Stimulated activated naive CD4-positive, alpha-beta T cell (primary cell): ENCODE measurements at regions not wholly inside any gene's neighbourhood (a gene's known extent, or its start where the extent isn't known, plus 50 kb on each side); places are given as distances from the start of the nearest gene placed in this dataset.

ENCODE experiments used
- DNase-seq, 6 experiments: peaks; one replicate each; lab custom pipeline; 2025; lab: John Stamatoyannopoulos, UW

DNA sequence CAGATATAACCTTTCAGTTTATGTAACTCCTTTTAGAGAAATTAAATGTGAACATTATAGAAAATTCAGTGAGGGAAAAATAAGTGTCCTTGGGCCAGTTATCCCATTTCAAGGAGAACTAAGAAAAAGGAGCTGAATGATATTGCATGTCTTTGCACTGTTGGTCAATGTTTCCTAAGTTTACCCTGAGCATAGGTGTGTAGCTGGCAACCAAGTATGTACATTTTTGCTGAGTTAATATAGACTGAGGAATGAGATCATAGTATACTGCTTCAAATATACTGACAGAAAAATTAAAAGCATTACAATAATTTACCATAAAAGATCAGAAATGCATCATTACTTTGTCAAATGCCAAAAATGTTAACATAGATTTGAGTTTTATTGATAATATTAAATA lies 2128.7 kb upstream of the C9orf72 start:
- no peak for DNase-seq

DNA sequence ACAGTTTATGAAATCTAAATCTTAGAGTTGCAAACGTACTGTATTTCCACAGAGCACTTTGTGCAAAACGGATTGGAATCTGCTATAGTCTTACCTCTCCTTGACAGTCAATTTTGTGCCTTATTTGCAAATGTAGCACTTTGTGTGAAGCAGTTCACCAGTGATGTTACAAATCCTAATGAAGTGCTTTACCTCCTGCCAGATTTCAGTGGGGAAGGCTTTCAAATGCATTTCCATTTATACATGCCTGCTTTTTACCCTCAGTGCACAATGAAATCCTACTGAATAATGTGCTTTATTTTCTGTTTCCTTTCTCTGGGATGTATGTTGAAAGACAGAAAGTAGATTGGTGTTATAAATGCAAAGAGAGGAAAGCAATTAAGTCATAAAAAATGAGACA lies 2141.6 kb upstream of the C9orf72 start:
- no peak for DNase-seq

DNA sequence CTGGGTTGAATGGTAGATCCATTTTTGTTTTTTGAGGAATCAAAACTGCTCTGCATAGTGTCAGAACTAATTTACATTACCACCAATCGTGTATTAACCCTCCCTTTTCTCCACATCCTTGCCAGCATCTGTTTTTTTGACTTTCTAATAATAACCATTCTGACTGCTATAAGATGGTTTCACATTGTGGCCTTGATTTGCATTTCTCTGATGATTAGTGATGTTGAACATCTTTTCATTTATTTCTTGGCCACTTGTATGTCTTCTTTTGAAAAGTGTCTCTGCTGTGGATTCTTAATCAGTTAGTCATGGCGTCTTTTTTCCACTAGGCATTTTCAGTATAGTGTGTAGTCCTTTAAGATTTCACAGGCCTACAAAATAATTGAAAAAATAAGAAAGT lies 2144.3 kb upstream of the C9orf72 start:
- no peak for DNase-seq

DNA sequence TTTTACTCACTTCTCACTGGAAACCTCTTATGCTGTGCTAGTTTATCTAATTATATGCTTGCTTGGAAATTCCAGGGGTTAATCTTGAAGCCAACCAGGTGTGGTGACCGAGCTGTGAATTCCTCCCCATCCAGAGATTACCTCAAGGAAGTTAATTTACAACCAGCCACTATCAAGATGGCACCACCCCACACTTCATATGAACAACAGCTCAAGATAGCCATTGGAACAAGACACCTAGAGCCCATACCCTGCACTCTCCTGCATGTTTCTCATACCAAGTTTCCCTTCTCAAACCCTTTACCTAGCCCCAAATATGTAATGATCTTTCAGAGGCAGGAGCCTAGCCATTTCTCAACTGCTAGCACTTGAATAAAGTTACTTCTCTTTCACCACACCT lies 2156.9 kb upstream of the C9orf72 start:
- DNase-seq = no peak

- DNase-seq = no peak
Observed at GRCh38 chr9:29740518-29740917, 2167.2 kb upstream of the C9orf72 start.

DNA sequence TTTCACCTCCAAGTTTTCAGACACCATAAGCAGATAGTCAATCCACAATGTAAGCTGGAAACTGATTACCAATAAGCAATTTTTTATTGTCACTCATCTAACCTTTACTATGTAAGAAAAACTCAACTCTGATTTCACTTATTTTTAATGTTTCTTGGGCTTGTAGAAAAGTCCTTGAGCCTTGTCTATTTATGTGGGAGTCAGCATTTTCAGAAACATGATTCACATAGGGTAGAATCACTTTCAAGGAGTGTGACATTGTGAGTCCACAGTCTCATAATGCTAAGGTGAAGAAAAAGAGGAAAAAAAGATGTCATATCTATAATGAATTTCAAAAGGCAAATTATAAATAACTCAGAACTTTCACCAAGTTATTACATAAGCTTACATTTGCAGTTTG lies 2167.9 kb upstream of the C9orf72 start:
- no peak for DNase-seq

- no peak for DNase-seq
Observed at GRCh38 chr9:29750062-29750461, 2176.8 kb upstream of the C9orf72 start.

DNA sequence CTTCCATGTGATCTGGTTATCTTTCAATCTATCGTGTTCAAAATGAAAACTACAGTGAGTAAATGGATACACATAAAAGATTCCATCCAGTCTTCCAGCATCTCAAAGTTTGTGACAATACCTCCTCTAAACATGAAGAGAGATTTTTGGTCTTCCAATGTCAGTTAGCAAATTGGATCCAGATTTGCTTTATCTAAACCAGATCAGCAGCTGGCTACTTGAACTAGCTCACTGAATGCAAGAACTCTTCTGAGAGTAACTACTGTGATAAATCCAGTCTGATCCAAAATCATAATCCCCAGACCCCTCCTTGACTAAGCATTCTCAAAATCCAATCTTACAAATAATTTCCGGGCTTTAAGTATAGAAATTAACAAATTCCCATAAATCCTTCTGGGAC lies 2177.9 kb upstream of the C9orf72 start:
- DNase-seq = no peak

DNA sequence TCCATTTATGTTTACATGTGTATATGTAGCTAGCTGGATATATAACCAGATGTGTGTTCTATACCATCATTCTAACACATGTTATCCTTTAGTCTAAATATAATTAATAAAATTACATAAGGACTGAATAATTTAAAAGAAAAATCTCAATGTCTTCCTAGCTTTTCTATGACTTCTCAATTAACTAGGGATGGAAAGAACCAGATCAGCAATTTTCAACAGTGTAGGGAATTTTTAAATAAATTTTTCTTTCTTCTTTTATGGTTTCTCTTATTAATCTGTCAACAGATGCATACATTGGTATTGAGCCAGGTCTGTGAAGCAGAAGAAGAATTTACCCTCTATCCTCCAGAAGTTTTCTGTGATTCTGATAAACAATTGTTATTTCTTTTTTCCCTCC lies 2180.4 kb upstream of the C9orf72 start:
- DNase-seq = no peak

DNA sequence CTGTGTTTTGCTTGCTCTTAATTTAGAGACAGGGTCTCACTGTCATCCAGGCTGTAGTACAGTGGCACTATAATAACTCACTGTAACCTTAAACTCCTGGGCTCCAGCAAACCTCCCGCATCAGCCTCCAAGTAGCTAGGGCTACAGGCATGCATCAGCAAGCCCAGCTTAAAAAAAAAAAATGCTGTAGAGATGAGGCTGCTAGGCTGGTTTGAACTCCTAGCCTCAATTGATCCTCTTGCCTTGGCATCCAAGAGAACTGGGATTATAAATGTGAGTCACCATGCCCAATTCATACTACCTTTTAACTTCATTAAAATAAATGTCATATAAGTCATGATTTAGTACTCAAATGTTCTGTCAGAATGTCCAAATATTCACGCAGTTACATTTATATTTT lies 2195.7 kb upstream of the C9orf72 start:
- no peak for DNase-seq

GRCh38 chr9:29773676-29774075 lies 2200.4 kb upstream of the C9orf72 start:
- DNase-seq = no peak

DNA sequence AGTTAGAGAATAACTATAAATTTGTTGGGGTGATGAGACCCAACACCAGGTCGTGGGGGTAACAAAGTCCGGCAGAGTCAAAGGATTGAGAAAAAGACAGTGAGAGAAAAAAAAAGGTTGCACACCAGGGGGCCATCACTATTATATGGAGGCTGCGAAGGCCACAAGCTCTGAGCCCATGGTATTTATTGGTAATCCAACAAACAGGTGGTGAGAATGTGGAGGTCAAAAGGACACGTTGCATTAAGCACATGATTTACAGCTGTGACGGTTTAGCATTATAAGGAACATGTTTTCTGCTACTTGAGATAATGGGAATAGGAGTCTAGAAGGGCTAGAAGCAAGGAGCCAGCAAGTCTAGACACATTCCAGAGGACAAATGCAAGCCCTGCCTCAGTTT lies 2202.2 kb upstream of the C9orf72 start:
- no peak for DNase-seq

GRCh38 chr9:29778281-29778849 lies 2205.1 kb upstream of the C9orf72 start:
- DNase-seq = no peak

- DNase-seq = no peak
Observed at GRCh38 chr9:29793970-29794369, 2220.7 kb upstream of the C9orf72 start.

GRCh38 chr9:29796291-29796952 lies 2223.1 kb upstream of the C9orf72 start:
- DNase-seq = no peak

GRCh38 chr9:29798599-29798998 lies 2225.3 kb upstream of the C9orf72 start:
- no peak for DNase-seq

- DNase-seq = no peak
Observed at GRCh38 chr9:29799227-29799626, 2225.9 kb upstream of the C9orf72 start.

- DNase-seq = no peak
Observed at GRCh38 chr9:29800821-29801220, 2227.5 kb upstream of the C9orf72 start.

GRCh38 chr9:29802454-29802853 lies 2229.2 kb upstream of the C9orf72 start:
- no peak for DNase-seq

DNA sequence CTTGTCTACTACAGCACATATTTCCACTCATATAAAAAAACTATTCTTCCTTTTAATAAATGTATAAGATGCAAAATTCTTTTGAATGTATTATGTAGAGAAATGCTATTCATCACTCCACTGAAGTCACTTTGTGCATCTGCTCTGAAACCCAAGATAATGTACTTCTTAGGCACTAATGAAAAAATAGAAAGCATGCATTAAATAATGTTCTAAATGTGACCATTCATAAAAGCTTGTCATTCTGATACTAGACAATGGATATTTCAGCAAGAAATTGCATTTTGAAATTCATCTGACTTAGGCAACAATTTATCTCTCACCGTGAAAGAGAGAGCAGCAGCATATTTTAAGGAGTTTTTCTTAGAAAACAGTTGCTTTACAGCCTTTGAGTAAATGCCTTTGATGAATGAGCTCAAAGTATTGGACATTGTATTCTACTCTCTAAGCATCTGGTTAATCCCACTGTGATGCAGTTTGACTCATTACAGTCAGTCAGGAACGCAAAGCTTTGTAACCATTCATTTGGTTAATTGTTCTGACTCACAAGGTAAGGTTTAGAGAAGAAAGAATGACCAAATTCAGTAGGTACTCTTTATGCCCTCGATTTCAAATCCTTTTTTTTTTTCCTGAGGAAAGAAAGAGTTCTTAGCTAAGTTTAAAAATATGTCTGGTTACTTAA lies 2233.8 kb upstream of the C9orf72 start:
- no peak for DNase-seq

DNA sequence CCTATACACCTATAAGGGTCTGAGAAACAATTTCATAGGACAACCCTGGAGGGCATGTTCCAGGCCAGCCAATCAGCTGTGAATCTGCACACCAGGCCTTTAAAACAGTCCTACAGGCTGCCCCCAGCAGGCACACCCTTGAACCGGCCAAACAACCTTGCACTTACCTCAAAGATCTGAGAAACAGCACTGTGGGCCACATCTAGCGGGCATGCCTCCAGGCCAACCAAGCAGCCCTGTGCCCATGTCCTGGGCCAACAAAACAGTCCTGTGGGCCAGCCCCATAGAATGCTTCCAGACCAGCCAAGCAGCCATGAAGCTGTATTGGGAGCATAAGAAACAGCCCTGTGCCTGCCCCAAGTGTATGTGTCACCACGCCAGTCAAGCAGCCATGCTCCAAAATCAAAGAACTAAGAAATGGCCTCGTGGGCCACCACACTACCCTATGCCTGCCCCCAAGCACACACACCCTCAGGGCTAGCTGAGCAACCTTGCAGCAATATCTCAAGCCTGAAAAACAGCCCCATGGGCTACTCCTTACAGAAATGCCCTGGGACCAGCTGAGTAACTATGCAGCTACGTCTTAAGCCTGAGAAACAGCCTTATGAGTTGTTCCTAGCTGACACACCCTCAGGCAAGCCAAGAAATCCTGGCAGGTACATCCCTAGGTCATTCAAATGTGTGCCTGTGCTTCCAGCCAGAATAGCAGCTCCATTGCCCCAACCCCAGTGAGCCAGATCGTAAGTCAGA lies 2243.8 kb upstream of the C9orf72 start:
- no peak for DNase-seq

DNA sequence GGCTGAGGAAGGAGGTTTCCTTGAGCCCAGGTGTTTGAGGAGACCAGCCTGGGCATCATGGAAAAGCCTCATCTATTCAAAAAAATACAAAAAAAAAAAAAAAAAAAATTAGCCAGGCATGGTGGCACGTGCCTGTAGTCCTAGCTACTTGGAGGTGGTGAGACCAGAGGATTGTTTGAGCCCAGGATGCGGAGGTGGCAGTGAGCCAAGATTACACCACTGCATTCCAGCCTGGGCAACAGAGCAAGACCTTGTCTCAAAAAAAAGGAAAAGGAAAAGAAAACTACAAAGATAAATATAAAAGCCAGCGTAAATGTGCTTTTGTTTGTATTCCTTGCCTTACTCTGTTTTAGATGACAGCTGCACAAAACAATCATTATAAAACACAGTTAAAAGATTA lies 2249.2 kb upstream of the C9orf72 start:
- DNase-seq = no peak

DNA sequence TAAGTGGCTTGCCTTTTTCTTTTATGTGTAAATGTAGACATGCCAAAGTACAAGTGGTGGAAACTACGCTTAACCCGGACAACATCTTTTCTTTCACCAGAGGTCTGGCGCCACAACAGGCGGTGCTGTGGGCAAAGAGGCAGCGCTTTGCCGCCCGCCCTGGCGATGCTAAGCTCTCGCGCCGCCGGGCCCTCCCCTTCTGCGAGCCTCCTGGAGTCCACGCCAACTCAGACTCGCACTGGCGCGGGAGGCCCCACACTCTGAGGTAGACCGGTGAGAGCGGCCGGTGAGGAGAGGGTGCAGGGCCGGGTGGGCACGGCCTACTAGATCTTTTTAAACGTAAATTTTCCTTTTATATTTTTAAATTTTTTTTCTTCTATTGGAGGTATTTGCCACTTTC lies 2253.1 kb upstream of the C9orf72 start:
- no peak for DNase-seq
